DOHH2 (cell line): ENCODE measurements at regions not wholly inside any gene's neighbourhood (a gene's known extent, or its start where the extent isn't known, plus 50 kb on each side); places are given as distances from the start of the nearest gene placed in this dataset.
"Not testable (repeated sequence)": the region's sequence is repeated elsewhere in the genome, so short reads cannot be mapped to it uniquely, and the experiment has no call there.

Experiments used
- EZH2phosphoT487 ChIP-seq: fragments of 200-600 bp; sonication (generic); IDR thresholded peaks from 2 replicates; pipeline ENCODE4 v1.6.1; 2017; ENCODE audit warnings: borderline replicate concordance, mild to moderate bottlenecking, antibody characterized with exemption, low read length, moderate library complexity, mixed read lengths
- TF ChIP-seq, protein P1 (sequence below): fragments of 200-600 bp; sonication (generic); IDR thresholded peaks from one replicate; pipeline ENCODE4 v1.5.1; 2014; ENCODE audit warnings: antibody characterized with exemption, mild to moderate bottlenecking, low read depth, low read length; ENCODE audit not compliant: poor library complexity, severe bottlenecking

DNA sequence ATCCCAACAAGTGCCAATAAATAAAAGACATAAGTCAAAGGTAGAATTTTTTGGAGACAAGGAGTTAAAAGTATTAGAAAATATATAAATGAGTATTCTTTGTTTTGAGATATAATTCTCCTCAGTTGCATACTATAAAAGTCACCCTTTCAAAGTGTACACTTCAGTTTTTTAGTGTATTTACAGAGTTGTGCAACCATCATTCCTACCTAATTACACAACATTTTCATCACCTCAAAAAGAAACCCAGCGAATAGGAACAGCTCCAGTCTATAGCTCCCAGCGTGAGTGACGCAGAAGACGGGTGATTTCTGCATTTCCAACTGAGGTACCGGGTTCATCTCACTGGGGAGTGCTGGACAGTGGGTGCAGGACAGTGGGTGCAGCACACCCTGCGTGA is 1175.7 kb downstream of the PCDH19 start:
- TF ChIP-seq, protein P1, sequence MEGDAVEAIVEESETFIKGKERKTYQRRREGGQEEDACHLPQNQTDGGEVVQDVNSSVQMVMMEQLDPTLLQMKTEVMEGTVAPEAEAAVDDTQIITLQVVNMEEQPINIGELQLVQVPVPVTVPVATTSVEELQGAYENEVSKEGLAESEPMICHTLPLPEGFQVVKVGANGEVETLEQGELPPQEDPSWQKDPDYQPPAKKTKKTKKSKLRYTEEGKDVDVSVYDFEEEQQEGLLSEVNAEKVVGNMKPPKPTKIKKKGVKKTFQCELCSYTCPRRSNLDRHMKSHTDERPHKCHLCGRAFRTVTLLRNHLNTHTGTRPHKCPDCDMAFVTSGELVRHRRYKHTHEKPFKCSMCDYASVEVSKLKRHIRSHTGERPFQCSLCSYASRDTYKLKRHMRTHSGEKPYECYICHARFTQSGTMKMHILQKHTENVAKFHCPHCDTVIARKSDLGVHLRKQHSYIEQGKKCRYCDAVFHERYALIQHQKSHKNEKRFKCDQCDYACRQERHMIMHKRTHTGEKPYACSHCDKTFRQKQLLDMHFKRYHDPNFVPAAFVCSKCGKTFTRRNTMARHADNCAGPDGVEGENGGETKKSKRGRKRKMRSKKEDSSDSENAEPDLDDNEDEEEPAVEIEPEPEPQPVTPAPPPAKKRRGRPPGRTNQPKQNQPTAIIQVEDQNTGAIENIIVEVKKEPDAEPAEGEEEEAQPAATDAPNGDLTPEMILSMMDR = not testable (repeated sequence)
- not testable (repeated sequence) for TF ChIP-seq EZH2phosphoT487
